G401 (cell line): ENCODE measurements at regions not wholly inside any gene's neighbourhood (a gene's known extent, or its start where the extent isn't known, plus 50 kb on each side); places are given as distances from the start of the nearest gene placed in this dataset.

Source experiments
- DNase-seq: peaks from one replicate; pipeline ENCODE4 v3.0.0-alpha.2; 2015; ENCODE audit warnings: low spot score
- in situ Hi-C: cut with HindIII; loops from 2 replicates; pipeline ENCODE4 v1.10.0; 2016; ENCODE audit warnings: low sequenced_read_pairs, mixed read lengths

DNA sequence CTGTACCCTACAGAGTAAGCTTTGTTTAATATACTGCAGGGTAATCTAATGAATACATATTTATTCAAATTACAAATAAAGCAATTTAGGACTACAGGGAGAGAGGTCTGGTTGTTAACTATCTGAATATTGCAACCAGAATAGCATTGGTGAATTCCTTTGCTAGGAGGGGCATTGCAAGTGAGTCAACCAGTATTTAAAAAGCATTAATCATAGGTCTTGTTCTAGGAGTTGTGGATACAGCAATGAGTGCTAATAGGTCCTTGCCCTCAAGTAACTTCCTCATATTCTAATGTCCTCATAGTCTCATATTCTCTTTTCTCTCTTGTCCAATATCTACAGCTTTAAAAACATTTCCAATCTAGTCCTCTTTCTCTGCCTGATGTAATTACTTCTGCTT lies 531.4 kb downstream of the CDH11 start:
- in situ Hi-C loops = no loop called here
- no peak for DNase-seq

GRCh38 chr16:64589836-64590235 lies 532.0 kb downstream of the CDH11 start:
- in situ Hi-C loops = no loop called here
- DNase-seq = no peak

DNA sequence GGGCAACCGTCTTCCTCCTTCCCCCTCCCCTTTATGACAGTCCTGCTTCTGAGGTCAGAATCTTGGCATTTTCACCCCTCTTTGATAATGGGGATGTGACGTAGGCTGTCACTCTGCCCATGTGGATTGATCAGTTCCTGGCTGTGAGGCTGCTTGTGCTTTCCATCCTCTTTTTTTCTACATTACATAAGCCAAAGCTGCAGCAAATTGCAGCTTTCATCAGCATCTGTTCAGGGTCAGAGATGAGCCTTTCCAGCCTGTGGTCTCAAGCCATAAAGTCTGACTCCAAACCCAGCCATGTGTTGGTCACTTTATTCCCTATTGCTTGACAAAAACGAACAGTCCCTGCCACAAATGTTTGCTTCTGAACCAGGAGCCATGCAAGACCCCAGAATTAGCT lies 535.1 kb downstream of the CDH11 start:
- DNase-seq = no peak
- in situ Hi-C loops = no loop called here

- in situ Hi-C loops = no loop called here
- DNase-seq = no peak
Observed at GRCh38 chr16:64585367-64585766, 536.5 kb downstream of the CDH11 start.

DNA sequence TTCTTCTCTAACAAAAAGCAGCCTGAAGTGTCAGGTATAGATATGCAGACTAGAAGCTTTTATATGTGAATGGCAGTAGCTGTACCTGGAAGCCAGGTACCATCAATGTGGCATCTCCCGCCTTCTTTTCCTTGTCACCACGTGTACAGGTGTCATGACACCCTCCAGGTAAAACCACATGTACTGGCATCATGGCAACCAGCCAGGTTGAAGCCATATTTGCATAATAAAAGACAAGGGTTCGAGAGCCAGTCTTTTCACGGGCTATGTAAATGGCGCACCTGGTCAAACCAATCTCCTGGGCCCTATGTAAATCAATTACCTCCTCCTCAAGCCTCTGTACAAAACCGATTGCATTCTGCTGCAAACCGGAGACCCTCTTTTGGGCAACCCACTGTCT lies 541.3 kb downstream of the CDH11 start:
- in situ Hi-C loops = no loop called here
- no peak for DNase-seq

DNA sequence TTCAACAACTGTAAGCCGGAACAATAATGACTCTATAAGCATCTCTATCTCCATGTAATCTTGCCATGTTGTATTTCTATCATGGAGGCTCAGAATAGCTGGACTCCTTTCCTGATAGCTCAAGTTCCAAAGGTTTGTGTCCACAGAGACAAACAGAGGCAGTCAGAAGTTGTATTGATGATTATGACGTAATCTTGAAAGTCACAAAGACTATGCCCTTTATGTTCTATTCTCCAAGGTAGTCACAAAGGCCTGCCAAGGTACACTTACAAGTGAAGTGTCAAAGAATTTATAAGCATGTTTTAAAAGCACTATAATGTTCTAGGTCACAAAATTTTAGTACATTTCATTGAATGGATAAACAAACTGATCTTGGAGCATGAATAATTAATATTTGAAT lies 542.2 kb downstream of the CDH11 start:
- no peak for DNase-seq
- in situ Hi-C loops = no loop called here

DNA sequence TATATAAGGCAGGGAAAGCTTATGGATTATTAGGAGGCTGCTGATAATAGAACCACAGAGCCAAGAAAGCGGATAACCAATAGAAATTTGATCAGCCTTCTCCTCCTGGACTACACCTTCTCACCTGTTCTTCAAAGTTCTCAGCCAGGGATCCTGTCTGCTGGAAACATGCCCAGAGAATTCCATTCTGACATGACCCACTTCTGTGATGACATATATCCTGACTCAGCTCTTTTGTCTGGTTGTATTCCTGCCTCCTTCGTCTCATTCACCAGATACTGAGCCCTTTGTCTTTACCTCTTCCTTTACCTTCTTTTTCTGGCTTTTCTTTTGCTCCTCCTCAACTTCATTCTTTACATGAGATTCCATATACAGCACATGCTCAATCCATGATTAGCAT lies 576.1 kb downstream of the CDH11 start:
- no peak for DNase-seq
- in situ Hi-C loops = no loop called here

GRCh38 chr16:64544859-64545258 lies 577.0 kb downstream of the CDH11 start:
- no peak for DNase-seq
- in situ Hi-C loops = no loop called here

GRCh38 chr16:64543441-64543840 lies 578.4 kb downstream of the CDH11 start:
- DNase-seq = no peak
- in situ Hi-C loops = no loop called here

DNA sequence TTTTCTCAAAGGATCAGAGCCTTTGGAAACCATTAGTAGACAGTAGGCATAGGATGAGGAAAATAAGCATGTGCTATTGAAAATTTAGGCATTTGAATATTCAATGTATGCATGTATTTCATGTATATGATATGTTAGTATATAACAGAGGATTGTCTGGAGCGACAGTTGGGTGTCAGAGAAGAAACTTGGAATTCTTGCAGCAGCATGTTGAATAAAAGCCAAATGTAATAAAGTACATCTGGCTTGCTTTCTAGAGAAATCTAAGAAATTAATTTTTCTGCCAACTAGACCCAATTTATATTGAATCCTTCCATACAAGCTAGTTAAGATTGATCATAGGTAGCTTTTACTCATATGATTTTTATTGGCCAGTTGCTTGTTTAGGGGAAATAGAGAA lies 578.8 kb downstream of the CDH11 start:
- DNase-seq = no peak
- in situ Hi-C loops = no loop called here

GRCh38 chr16:64542152-64542551 lies 579.7 kb downstream of the CDH11 start:
- no peak for DNase-seq
- in situ Hi-C loops = no loop called here

GRCh38 chr16:64541621-64542020 lies 580.2 kb downstream of the CDH11 start:
- in situ Hi-C loops = no loop called here
- DNase-seq = no peak

DNA sequence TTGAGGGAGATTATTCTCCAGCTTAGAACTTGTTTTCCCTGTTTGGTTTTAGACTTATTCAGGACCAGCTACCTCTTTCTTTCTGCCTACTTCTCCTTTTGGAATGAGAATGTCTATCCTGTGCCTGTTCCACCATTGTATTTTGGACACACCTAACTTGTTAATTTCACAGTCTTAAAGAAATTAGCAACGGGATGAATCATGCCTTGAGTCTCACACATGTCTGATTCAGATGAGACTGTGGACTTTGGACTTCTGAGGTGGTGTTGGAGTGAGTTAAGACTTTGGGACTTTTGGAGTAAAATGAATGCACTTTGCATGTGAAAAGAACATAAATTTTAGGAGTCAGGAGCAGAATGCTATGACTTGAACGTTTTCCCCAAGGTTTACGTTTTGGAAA lies 581.4 kb downstream of the CDH11 start:
- in situ Hi-C loops = no loop called here
- no peak for DNase-seq

GRCh38 chr16:64539811-64540371 lies 582.0 kb downstream of the CDH11 start:
- in situ Hi-C loops = no loop called here

GRCh38 chr16:64534180-64534780 lies 587.6 kb downstream of the CDH11 start:
- no peak for DNase-seq
- in situ Hi-C loops = no loop called here

More at GRCh38 chr16:64539811-64540371, 582.0 kb downstream of the CDH11 start:
- DNase-seq = no peak

DNA sequence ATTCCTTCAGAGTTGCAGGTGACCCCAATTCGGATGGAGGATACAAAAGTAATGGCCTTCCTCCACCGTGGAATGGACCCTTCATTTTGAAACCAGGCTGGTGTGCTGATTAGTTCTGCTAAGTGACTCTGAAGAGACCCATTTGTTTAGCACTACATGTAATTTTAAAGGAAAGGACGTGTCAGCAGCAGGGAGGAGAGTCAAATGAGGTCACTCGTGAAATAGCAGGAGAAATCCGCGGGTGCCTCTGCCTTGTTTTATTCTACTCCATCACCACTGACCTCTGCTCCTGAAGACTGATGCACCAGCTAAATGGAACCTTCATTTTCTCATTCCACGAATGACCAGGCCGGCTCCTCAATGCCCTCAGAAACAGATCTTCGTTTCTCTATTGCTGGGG lies 589.2 kb downstream of the CDH11 start:
- no peak for DNase-seq
- in situ Hi-C loops = no loop called here

DNA sequence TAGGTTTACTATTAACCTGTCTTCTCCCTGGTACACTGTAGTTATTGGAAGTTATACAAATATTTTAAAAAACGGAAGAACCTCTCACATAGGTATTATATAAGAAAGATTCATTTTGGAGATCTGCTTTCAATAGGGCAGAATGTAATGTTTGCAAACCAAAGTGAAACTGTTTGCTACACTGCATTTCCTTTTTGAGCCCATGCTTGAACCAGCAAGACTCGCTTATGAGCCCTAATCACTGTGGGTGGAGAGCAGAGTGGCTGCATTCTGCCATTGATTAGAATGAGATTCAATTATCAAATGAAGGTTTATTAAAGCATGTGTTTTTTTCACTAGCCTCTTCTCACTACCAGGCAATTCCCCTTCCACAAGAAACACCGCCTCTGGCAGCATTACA lies 589.7 kb downstream of the CDH11 start:
- in situ Hi-C loops = no loop called here
- no peak for DNase-seq

- in situ Hi-C loops = no loop called here
- no peak for DNase-seq
Observed at GRCh38 chr16:64531401-64531800, 590.5 kb downstream of the CDH11 start.

GRCh38 chr16:64522548-64522947 lies 599.3 kb downstream of the CDH11 start:
- in situ Hi-C loops = no loop called here
- DNase-seq = no peak

DNA sequence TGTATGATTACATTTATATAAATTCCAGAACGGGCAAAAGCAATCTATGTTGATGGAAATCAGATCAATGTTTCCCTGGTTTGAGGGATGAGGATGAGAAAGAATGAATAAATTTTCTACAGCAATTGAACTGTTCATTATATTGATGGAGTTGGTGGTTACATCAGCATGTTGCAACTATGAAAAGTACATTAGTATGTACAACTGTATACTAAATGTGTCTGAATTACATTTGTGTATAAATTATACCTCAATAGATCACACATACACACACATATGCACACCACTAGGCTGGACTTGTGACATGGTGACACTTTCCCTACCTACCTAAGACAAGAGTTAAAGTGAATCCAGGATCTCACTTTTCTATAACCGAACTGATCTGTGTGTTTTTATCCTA lies 608.0 kb downstream of the CDH11 start:
- in situ Hi-C loops = no loop called here
- DNase-seq = no peak

GRCh38 chr16:64507240-64508024 lies 614.4 kb downstream of the CDH11 start:
- DNase-seq = no peak

More at GRCh38 chr16:64507240-64508024, 614.4 kb downstream of the CDH11 start:
- in situ Hi-C loops = no loop called here
